ENCODE measurements at regions not wholly inside any gene's neighbourhood (a gene's known extent, or its start where the extent isn't known, plus 50 kb on each side); places are given as distances from the start of the nearest gene placed in this dataset.

- FAIRE-seq = no peak
- Histone ChIP-seq H3K4me1 (0 out of 3 replicates have a peak, but pooled peaks cover 4% of the 10 kb centered on the region), H3K4me2 (no peak overlapping the region), H3K9me3 (no peaks in the 10 kb centered on the region), H3K4me3 (no peak overlapping the region), H3K27ac (no peak overlapping the region)
- POLR2A ChIA-PET = no interaction called here
- no peak for DNase-seq (ENCODE audit: low read depth in 1 of 2, low spot score in 1 of 2)
- ATAC-seq = no peak
- WGBS (ENCODE audit: missing lambda C conversion rate) = 25% methylated on average over 2 of the region's 2 CpGs
- TF ChIP-seq JUN (IDR thresholded peaks at IDR 0.05) (no peak), MAFK (IDR thresholded peaks at IDR 0.05; ENCODE audit: partially characterized antibody) (no peak), KDM5A (IDR thresholded peaks at IDR 0.05) (no peak), NFE2L2 (conservative IDR thresholded peaks at IDR 0.05; ENCODE audit: low read length) (no peak), CHD2 (IDR thresholded peaks at IDR 0.05; ENCODE audit: low read length, partially characterized antibody) (no peak), EHMT2 (IDR thresholded peaks at IDR 0.05; ENCODE audit: low read depth) (no peak), HOXB5 (CRISPR knock-in tag; IDR thresholded peaks at IDR 0.05) (no peak), CHD4 (IDR thresholded peaks at IDR 0.05; ENCODE audit: borderline replicate concordance) (no peak), ZC3H11A (IDR thresholded peaks at IDR 0.05) (no peak), CEBPB (IDR thresholded peaks at IDR 0.05) (no peak), ZFP36 (IDR thresholded peaks at IDR 0.05; ENCODE audit: borderline replicate concordance, partially characterized antibody) (no peak), HEYL (CRISPR knock-in tag; IDR thresholded peaks at IDR 0.05) (no peak), HOXB13 (CRISPR knock-in tag; IDR thresholded peaks at IDR 0.05; ENCODE audit: low read depth) (no peak), BCL3 (IDR thresholded peaks at IDR 0.05) (no peak)
- CTCF ChIA-PET = interaction anchor here (0.8 to 1.1 kb wide), 3 partner anchors 15 to 723 kb away, joined by 3 read pairs; no protein-coding TSS in a partner anchor
Measured at GRCh38 chr6:142699391-142699790, 245.6 kb downstream of the HIVEP2 start.

GRCh38 chr6:142700032-142700431, 244.9 kb downstream of the HIVEP2 start:
- TF ChIP-seq CEBPB (IDR thresholded peaks at IDR 0.05) (no peak), FOXS1 (CRISPR knock-in tag; IDR thresholded peaks at IDR 0.05) (no peak), JUN (IDR thresholded peaks at IDR 0.05) (no peak), E2F6 (IDR thresholded peaks at IDR 0.05; ENCODE audit: borderline replicate concordance, low read depth) (no peak), NFE2L2 (conservative IDR thresholded peaks at IDR 0.05; ENCODE audit: low read length) (no peak), RAD21 (conservative IDR thresholded peaks at IDR 0.05 in 1 of 2, IDR thresholded peaks at IDR 0.05 in 1 of 2) (no peak), ATOH8 (CRISPR knock-in tag; IDR thresholded peaks at IDR 0.05; ENCODE audit: low read depth) (no peak), PBX3 (IDR thresholded peaks at IDR 0.05) (no peak), RCOR1 (IDR thresholded peaks at IDR 0.05; ENCODE audit: low read depth, low read length) (no peak), ZC3H11A (IDR thresholded peaks at IDR 0.05) (no peak), POLR2A (IDR thresholded peaks at IDR 0.05; ENCODE audit: low read length) (no peak), RARB (CRISPR knock-in tag; IDR thresholded peaks at IDR 0.05) (no peak), HEYL (CRISPR knock-in tag; IDR thresholded peaks at IDR 0.05) (no peak), USF2 (IDR thresholded peaks at IDR 0.05) (no peak), TP53 (CRISPR knock-in tag; IDR thresholded peaks at IDR 0.05) (no peak), POLR2AphosphoS2 (conservative IDR thresholded peaks at IDR 0.05; ENCODE audit: low read length) (no peak), MAX (IDR thresholded peaks at IDR 0.05) (no peak)
- FAIRE-seq (no peak), ATAC-seq (no peak), DNase-seq (ENCODE audit: low read depth in 1 of 2, low spot score in 1 of 2) (no peak)
- Histone ChIP-seq H3K4me3 (no peak overlapping the region), H3K27ac (no peak overlapping the region), H3K4me2 (no peak overlapping the region), H3K9me3 (no peaks in the 10 kb centered on the region), H3K4me1 (0 out of 3 replicates have a peak, but pooled peaks cover 4% of the 10 kb centered on the region)
- CTCF ChIA-PET = interaction anchor here (0.8 to 1.1 kb wide), 3 partner anchors 15 to 722 kb away, joined by 3 read pairs; no protein-coding TSS in a partner anchor
- POLR2A ChIA-PET = no interaction called here
- WGBS (ENCODE audit: missing lambda C conversion rate) = 54% methylated on average over 4 of the region's 4 CpGs
